Hepatocyte (in vitro differentiated cells): ENCODE measurements at regions not wholly inside any gene's neighbourhood (a gene's known extent, or its start where the extent isn't known, plus 50 kb on each side); places are given as distances from the start of the nearest gene placed in this dataset.

Source experiments
- EZH2 ChIP-seq: fragments of 200-600 bp; sonication (generic); IDR thresholded peaks from 2 replicates; pipeline ENCODE4 v1.6.1; 2016; ENCODE audit warnings: antibody characterized with exemption, mild to moderate bottlenecking, borderline replicate concordance
- EZH2phosphoT487 ChIP-seq: fragments of 200-600 bp; sonication (generic); IDR thresholded peaks from one replicate; pipeline ENCODE4 v1.6.1; 2018; ENCODE audit warnings: antibody characterized with exemption, mild to moderate bottlenecking, low read depth, moderate library complexity; ENCODE audit not compliant: unreplicated experiment, severe bottlenecking
- TF ChIP-seq, protein P1 (sequence below): fragments of 200-600 bp; sonication (generic); IDR thresholded peaks from 2 replicates; pipeline ENCODE4 v1.5.1; 2016; ENCODE audit warnings: antibody characterized with exemption, mild to moderate bottlenecking; ENCODE audit not compliant: poor library complexity

DNA sequence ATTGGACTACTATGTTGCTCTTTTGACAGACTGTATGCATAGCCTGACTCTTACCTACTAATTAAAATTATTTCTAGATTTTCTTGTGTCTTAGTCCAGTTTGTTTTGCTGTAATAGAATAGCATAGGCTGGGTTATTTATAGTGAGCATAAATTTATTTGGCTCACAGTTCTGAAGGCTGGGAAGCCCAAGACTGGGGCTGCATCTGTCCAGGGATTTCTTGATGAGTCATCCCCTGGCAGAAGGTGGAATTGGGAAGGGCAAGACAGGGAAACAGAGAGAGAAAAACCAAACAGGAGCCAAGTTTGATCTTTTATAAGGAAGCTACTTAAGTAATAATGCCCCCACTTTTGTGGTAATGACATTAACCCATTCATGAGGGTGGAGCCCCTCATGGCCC, 759.2 kb upstream of the LRFN5 start:
- TF ChIP-seq, protein P1, sequence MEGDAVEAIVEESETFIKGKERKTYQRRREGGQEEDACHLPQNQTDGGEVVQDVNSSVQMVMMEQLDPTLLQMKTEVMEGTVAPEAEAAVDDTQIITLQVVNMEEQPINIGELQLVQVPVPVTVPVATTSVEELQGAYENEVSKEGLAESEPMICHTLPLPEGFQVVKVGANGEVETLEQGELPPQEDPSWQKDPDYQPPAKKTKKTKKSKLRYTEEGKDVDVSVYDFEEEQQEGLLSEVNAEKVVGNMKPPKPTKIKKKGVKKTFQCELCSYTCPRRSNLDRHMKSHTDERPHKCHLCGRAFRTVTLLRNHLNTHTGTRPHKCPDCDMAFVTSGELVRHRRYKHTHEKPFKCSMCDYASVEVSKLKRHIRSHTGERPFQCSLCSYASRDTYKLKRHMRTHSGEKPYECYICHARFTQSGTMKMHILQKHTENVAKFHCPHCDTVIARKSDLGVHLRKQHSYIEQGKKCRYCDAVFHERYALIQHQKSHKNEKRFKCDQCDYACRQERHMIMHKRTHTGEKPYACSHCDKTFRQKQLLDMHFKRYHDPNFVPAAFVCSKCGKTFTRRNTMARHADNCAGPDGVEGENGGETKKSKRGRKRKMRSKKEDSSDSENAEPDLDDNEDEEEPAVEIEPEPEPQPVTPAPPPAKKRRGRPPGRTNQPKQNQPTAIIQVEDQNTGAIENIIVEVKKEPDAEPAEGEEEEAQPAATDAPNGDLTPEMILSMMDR, result no peak
- TF ChIP-seq EZH2phosphoT487 (no peak), EZH2 (no peak)
